SK-N-SH (cell line): ENCODE measurements at regions not wholly inside any gene's neighbourhood (a gene's known extent, or its start where the extent isn't known, plus 50 kb on each side); places are given as distances from the start of the nearest gene placed in this dataset.

Experiments used
- CTCF ChIP-seq: fragments of 200-600 bp; sonication (generic); IDR thresholded peaks from 2 replicates; pipeline ENCODE4 v1.6.1; 2017; ENCODE audit warnings: antibody characterized with exemption, mild to moderate bottlenecking, moderate library complexity
- NFIC ChIP-seq: IDR thresholded peaks from 2 replicates; pipeline ENCODE4 v1.4.0; 2012; ENCODE audit warnings: borderline replicate concordance
- ZBTB33 ChIP-seq: IDR thresholded peaks from 2 replicates; pipeline ENCODE4 v1.4.0; 2012; ENCODE audit warnings: low read depth, borderline replicate concordance

- TF ChIP-seq NFIC, result no peak
- no peak for TF ChIP-seq CTCF
- TF ChIP-seq ZBTB33, result no peak
These were observed 53.8 kb upstream of the ASB18 start for GRCh38 chr2:236317938-236318396.
